Mammary epithelial cell (primary cell): ENCODE measurements at regions not wholly inside any gene's neighbourhood (a gene's known extent, or its start where the extent isn't known, plus 50 kb on each side); places are given as distances from the start of the nearest gene placed in this dataset.

Source experiments
- CTCF ChIP-seq, 2 donors: IDR thresholded peaks in 1 of 2; conservative IDR thresholded peaks in 1 of 2; 2 replicates each; pipeline ENCODE4 v1.5.1; 2011 to 2012; ENCODE audit warnings: inconsistent platforms in 2 of 2, low read length in 2 of 2, mild to moderate bottlenecking in 2 of 2, control low read depth in 1 of 2, low read depth in 1 of 2; ENCODE audit not compliant: insufficient read depth in 1 of 2; ENCODE audit errors: extremely low read depth in 1 of 2
- EZH2 ChIP-seq: IDR thresholded peaks from 2 replicates; pipeline ENCODE4 v1.6.1; 2012; ENCODE audit warnings: low read length, inconsistent platforms, borderline replicate concordance

DNA sequence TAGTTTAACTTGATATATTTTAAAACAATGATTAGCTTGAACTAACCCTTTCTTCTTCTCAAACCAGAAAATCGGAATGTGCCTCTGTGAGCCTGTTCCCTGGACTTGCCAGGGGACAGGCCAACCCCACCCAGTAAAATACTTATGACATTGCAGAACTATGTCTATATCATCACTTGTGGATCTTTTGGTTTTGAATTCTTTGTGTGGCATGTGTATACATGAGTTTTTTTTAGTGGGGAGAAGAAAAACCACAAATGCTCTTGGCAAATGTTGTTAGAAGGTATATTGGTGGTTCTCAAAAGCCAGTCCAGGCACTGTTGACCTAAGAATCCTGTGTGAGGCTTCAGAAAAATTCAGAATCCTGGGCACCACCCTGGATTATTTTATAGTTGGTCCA, 347.4 kb downstream of the SIPA1L2 start:
- TF ChIP-seq CTCF (conservative IDR thresholded peaks at IDR 0.05 in 1 of 2, IDR thresholded peaks at IDR 0.05 in 1 of 2; ENCODE audit: extremely low read depth in 1 of 2, insufficient read depth in 1 of 2, low read depth in 1 of 2, low read length in 2 of 2): no peak
- TF ChIP-seq EZH2: no peak
